DND-41 (cell line): ENCODE measurements at regions not wholly inside any gene's neighbourhood (a gene's known extent, or its start where the extent isn't known, plus 50 kb on each side); places are given as distances from the start of the nearest gene placed in this dataset.

Experiments
- ATAC-seq: fragments of 200-7000 bp; cut with Tn5 transposase; 3 replicates; pipeline ENCODE4 v1.9.1; 2021; ENCODE audit warnings: low read depth; ENCODE audit not compliant: insufficient read depth
- DNase-seq: peaks from one replicate; pipeline ENCODE4 v3.0.0-alpha.2; 2020
- H2AFZ ChIP-seq: 2 replicates; pipeline ENCODE4 v1.6.0; 2012; ENCODE audit warnings: low read depth, low read length
- H3K27ac ChIP-seq: 2 replicates; pipeline ENCODE4 v1.5.1; 2012; ENCODE audit warnings: low read length, inconsistent platforms
- H3K27me3 ChIP-seq: fragments of 200-600 bp; sonication (generic); 2 replicates; pipeline ENCODE4 v1.6.0; 2012; ENCODE audit warnings: low read length, mild to moderate bottlenecking, inconsistent platforms; ENCODE audit not compliant: insufficient read depth, poor library complexity
- H3K36me3 ChIP-seq: 2 replicates; pipeline ENCODE4 v1.5.1; 2012; ENCODE audit warnings: low read length, inconsistent platforms; ENCODE audit not compliant: insufficient read depth
- H3K4me1 ChIP-seq: 2 replicates; pipeline ENCODE4 v1.5.1; 2012; ENCODE audit warnings: mild to moderate bottlenecking, low read length; ENCODE audit not compliant: insufficient read depth
- H3K4me2 ChIP-seq: 2 replicates; pipeline ENCODE4 v1.6.0; 2012; ENCODE audit warnings: mild to moderate bottlenecking, moderate library complexity, low read length, inconsistent platforms; ENCODE audit not compliant: insufficient read depth
- H3K4me3 ChIP-seq, 2 experiments: fragments of 200-600 bp in 1 of 2; shearing (Covaris generic) in 1 of 2; 2 replicates each; pipeline ENCODE4 v1.5.1; 2012 to 2016; ENCODE audit warnings: inconsistent platforms in 2 of 2, low read length in 2 of 2, mild to moderate bottlenecking in 2 of 2, low read depth in 1 of 2, moderate library complexity in 1 of 2
- H3K79me2 ChIP-seq: 2 replicates; pipeline ENCODE4 v1.6.0; 2012; ENCODE audit warnings: low read length, inconsistent platforms; ENCODE audit not compliant: insufficient read depth
- H3K9ac ChIP-seq: 2 replicates; pipeline ENCODE4 v1.6.0; 2012; ENCODE audit warnings: low read depth, mild to moderate bottlenecking, inconsistent platforms, low read length, moderate library complexity
- H3K9me3 ChIP-seq: 2 replicates; pipeline ENCODE4 v1.5.1; 2012; ENCODE audit warnings: low read length, moderate library complexity, mild to moderate bottlenecking, inconsistent platforms; ENCODE audit not compliant: insufficient read depth, severe bottlenecking
- H4K20me1 ChIP-seq: 2 replicates; pipeline ENCODE4 v1.6.0; 2012; ENCODE audit warnings: low read length; ENCODE audit not compliant: insufficient read depth
- EZH2 ChIP-seq: IDR thresholded peaks from 3 replicates; pipeline ENCODE4 v1.6.1; 2012; ENCODE audit warnings: borderline replicate concordance, low read depth, mild to moderate bottlenecking, moderate library complexity, low read length, inconsistent platforms; ENCODE audit not compliant: severe bottlenecking
- TF ChIP-seq, protein P1 (sequence below): IDR thresholded peaks from 2 replicates; pipeline ENCODE4 v1.5.1; 2012; ENCODE audit warnings: borderline replicate concordance, low read length, moderate library complexity, mild to moderate bottlenecking; ENCODE audit not compliant: poor library complexity, severe bottlenecking; ENCODE audit errors: extremely low read depth

DNA sequence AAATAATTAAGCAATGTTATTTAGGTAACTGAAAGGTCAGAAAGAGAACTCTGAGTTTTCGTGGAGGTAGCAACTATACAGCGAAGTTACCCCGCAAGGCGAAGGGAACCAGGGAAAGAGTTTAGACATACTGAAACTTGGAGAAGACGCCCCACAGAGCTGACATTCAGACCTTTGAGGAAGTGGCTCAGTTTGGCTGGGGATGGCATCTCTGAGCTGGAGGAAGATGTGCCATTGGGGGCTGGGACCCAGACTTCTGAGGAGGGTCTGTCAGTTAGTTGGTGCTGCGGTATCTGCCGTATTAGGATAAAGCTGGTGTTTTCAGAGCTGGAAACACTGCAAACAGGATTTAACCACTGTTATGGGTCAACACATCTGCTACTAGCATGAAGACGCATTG is 156.6 kb downstream of the ANKRD50 start:
- no peak for ATAC-seq
- no peak overlapping the region for H3K4me3 ChIP-seq
- no peaks in the 10 kb centered on the region for H3K79me2 ChIP-seq
- H3K4me1 ChIP-seq, result no peaks in the 10 kb centered on the region
- no peaks in the 10 kb centered on the region for H3K36me3 ChIP-seq
- H3K27me3 ChIP-seq, result no peaks in the 10 kb centered on the region
- TF ChIP-seq EZH2, result no peak
- H3K9me3 ChIP-seq, result no peaks in the 10 kb centered on the region
- no peak overlapping the region for H3K4me2 ChIP-seq
- DNase-seq, result no peak
- H3K27ac ChIP-seq, result no peak overlapping the region
- H2AFZ ChIP-seq, result no peak overlapping the region
- H4K20me1 ChIP-seq, result no peaks in the 10 kb centered on the region
- H3K9ac ChIP-seq, result no peak overlapping the region

DNA sequence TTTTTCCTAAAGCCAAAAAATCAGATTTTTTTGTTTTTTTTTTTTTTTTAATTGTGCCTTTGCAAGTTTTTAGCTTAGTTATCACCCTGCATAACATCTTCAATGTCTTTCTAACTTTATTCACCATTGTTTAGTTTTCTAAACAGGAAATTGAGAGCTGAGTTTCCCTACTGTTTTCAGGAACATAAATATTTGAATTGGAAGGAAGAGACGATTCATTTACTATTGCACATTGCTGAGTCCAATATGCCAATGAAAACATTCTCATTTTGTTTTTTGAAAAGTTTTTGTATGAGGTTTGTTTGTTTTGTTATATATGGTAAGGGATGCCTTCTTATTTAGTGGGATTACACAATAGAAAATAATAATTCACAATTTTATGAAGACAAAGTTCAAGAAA is 148.4 kb downstream of the ANKRD50 start:
- H4K20me1 ChIP-seq, result no peaks in the 10 kb centered on the region

DNA sequence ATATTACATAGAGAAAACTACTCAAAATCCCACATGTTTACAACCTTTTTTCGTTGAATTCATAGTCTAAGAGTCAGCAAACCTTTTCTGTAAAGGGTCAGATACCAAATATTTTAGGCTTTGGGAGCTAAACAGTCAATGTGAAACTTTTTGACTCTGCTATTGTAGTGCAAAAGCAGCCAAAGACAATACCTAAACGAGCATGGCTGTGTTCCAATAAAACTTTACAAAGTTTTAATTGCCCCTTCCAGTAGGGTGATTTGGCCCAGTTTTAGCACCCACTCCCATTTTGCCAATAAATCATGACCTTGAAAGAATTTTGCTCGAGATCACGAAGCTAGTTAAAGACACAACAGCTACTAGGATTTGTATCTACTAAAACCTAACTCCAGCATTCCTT is 147.2 kb downstream of the ANKRD50 start:
- no peak overlapping the region for H3K4me3 ChIP-seq
- ATAC-seq, result no peak

More for the DNA sequence above, 148.4 kb downstream of the ANKRD50 start:
- Histone ChIP-seq H3K79me2 (no peaks in the 10 kb centered on the region), H2AFZ (no peak overlapping the region), H3K4me3 (no peak overlapping the region), H3K9ac (no peak overlapping the region), H3K36me3 (no peaks in the 10 kb centered on the region), H3K4me1 (no peaks in the 10 kb centered on the region), H3K4me2 (no peak overlapping the region), H3K27me3 (no peaks in the 10 kb centered on the region), H3K27ac (no peak overlapping the region), H3K9me3 (no peaks in the 10 kb centered on the region)
- no peak for DNase-seq
- TF ChIP-seq, protein P1, sequence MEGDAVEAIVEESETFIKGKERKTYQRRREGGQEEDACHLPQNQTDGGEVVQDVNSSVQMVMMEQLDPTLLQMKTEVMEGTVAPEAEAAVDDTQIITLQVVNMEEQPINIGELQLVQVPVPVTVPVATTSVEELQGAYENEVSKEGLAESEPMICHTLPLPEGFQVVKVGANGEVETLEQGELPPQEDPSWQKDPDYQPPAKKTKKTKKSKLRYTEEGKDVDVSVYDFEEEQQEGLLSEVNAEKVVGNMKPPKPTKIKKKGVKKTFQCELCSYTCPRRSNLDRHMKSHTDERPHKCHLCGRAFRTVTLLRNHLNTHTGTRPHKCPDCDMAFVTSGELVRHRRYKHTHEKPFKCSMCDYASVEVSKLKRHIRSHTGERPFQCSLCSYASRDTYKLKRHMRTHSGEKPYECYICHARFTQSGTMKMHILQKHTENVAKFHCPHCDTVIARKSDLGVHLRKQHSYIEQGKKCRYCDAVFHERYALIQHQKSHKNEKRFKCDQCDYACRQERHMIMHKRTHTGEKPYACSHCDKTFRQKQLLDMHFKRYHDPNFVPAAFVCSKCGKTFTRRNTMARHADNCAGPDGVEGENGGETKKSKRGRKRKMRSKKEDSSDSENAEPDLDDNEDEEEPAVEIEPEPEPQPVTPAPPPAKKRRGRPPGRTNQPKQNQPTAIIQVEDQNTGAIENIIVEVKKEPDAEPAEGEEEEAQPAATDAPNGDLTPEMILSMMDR, result no peak
- TF ChIP-seq EZH2, result no peak
- no peak for ATAC-seq

DNA sequence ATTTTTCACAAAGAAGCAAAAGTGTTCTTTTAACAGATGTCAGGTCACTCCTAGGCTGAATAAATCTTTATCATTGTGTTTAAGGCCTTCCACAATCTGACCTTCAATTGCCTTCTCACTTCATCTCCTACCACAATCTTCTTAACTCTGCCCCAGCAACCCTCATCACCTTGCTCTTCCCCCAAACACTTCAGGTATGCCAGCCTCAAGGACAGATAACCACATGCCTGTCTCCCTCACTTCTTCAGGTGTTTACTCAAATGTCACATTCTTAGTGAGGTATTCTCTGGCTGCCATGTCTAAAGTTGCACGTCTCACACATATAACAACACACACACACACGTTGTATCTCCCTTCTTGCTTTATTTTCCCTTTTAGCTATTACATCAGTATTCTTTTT is 146.5 kb downstream of the ANKRD50 start:
- H3K9ac ChIP-seq, result no peak overlapping the region
- H3K27me3 ChIP-seq, result no peaks in the 10 kb centered on the region
- no peak for ATAC-seq
- no peak for DNase-seq
- H3K79me2 ChIP-seq, result no peaks in the 10 kb centered on the region
- H3K4me2 ChIP-seq, result no peak overlapping the region
- H3K4me1 ChIP-seq, result no peaks in the 10 kb centered on the region
- no peak overlapping the region for H3K27ac ChIP-seq
- no peak overlapping the region for H3K4me3 ChIP-seq
- H4K20me1 ChIP-seq, result no peaks in the 10 kb centered on the region
- H2AFZ ChIP-seq, result no peak overlapping the region
- no peaks in the 10 kb centered on the region for H3K36me3 ChIP-seq
- no peaks in the 10 kb centered on the region for H3K9me3 ChIP-seq
- TF ChIP-seq, protein P1, result no peak
- no peak for TF ChIP-seq EZH2

More for the DNA sequence above, 147.2 kb downstream of the ANKRD50 start:
- TF ChIP-seq EZH2, result no peak
- TF ChIP-seq, protein P1, result no peak
- Histone ChIP-seq H3K4me1 (no peaks in the 10 kb centered on the region), H3K9me3 (no peaks in the 10 kb centered on the region), H3K9ac (no peak overlapping the region), H3K79me2 (no peaks in the 10 kb centered on the region), H3K27me3 (no peaks in the 10 kb centered on the region), H3K36me3 (no peaks in the 10 kb centered on the region), H4K20me1 (no peaks in the 10 kb centered on the region), H2AFZ (no peak overlapping the region), H3K27ac (no peak overlapping the region), H3K4me2 (no peak overlapping the region)
- DNase-seq, result no peak
